ENCODE measurements at regions not wholly inside any gene's neighbourhood (a gene's known extent, or its start where the extent isn't known, plus 50 kb on each side); places are given as distances from the start of the nearest gene placed in this dataset.

- TF ChIP-seq CTCF (IDR thresholded peaks at IDR 0.05): no peak
- TF ChIP-seq POLR2A (IDR thresholded peaks at IDR 0.05): no peak
These were observed 148.6 kb upstream of the PLPPR1 start for GRCh38 chr9:100879884-100880283.
